DND-41 (cell line): ENCODE measurements at regions not wholly inside any gene's neighbourhood (a gene's known extent, or its start where the extent isn't known, plus 50 kb on each side); places are given as distances from the start of the nearest gene placed in this dataset.

Source experiments
- ATAC-seq: fragments of 200-7000 bp; cut with Tn5 transposase; 3 replicates; pipeline ENCODE4 v1.9.1; 2021; ENCODE audit warnings: low read depth; ENCODE audit not compliant: insufficient read depth
- DNase-seq: peaks from one replicate; pipeline ENCODE4 v3.0.0-alpha.2; 2020
- H2AFZ ChIP-seq: 2 replicates; pipeline ENCODE4 v1.6.0; 2012; ENCODE audit warnings: low read depth, low read length
- H3K27ac ChIP-seq: 2 replicates; pipeline ENCODE4 v1.5.1; 2012; ENCODE audit warnings: low read length, inconsistent platforms
- H3K27me3 ChIP-seq: fragments of 200-600 bp; sonication (generic); 2 replicates; pipeline ENCODE4 v1.6.0; 2012; ENCODE audit warnings: low read length, mild to moderate bottlenecking, inconsistent platforms; ENCODE audit not compliant: insufficient read depth, poor library complexity
- H3K36me3 ChIP-seq: 2 replicates; pipeline ENCODE4 v1.5.1; 2012; ENCODE audit warnings: low read length, inconsistent platforms; ENCODE audit not compliant: insufficient read depth
- H3K4me1 ChIP-seq: 2 replicates; pipeline ENCODE4 v1.5.1; 2012; ENCODE audit warnings: mild to moderate bottlenecking, low read length; ENCODE audit not compliant: insufficient read depth
- H3K4me2 ChIP-seq: 2 replicates; pipeline ENCODE4 v1.6.0; 2012; ENCODE audit warnings: mild to moderate bottlenecking, moderate library complexity, low read length, inconsistent platforms; ENCODE audit not compliant: insufficient read depth
- H3K4me3 ChIP-seq, 2 experiments: fragments of 200-600 bp in 1 of 2; shearing (Covaris generic) in 1 of 2; 2 replicates each; pipeline ENCODE4 v1.5.1; 2012 to 2016; ENCODE audit warnings: inconsistent platforms in 2 of 2, low read length in 2 of 2, mild to moderate bottlenecking in 2 of 2, low read depth in 1 of 2, moderate library complexity in 1 of 2
- H3K79me2 ChIP-seq: 2 replicates; pipeline ENCODE4 v1.6.0; 2012; ENCODE audit warnings: low read length, inconsistent platforms; ENCODE audit not compliant: insufficient read depth
- H3K9ac ChIP-seq: 2 replicates; pipeline ENCODE4 v1.6.0; 2012; ENCODE audit warnings: low read depth, mild to moderate bottlenecking, inconsistent platforms, low read length, moderate library complexity
- H3K9me3 ChIP-seq: 2 replicates; pipeline ENCODE4 v1.5.1; 2012; ENCODE audit warnings: low read length, moderate library complexity, mild to moderate bottlenecking, inconsistent platforms; ENCODE audit not compliant: insufficient read depth, severe bottlenecking
- H4K20me1 ChIP-seq: 2 replicates; pipeline ENCODE4 v1.6.0; 2012; ENCODE audit warnings: low read length; ENCODE audit not compliant: insufficient read depth
- EZH2 ChIP-seq: IDR thresholded peaks from 3 replicates; pipeline ENCODE4 v1.6.1; 2012; ENCODE audit warnings: borderline replicate concordance, low read depth, mild to moderate bottlenecking, moderate library complexity, low read length, inconsistent platforms; ENCODE audit not compliant: severe bottlenecking
- TF ChIP-seq, protein P1 (sequence below): IDR thresholded peaks from 2 replicates; pipeline ENCODE4 v1.5.1; 2012; ENCODE audit warnings: borderline replicate concordance, low read length, moderate library complexity, mild to moderate bottlenecking; ENCODE audit not compliant: poor library complexity, severe bottlenecking; ENCODE audit errors: extremely low read depth

GRCh38 chr17:77332034-77332971, 191.5 kb downstream of the SEC14L1 start:
- Histone ChIP-seq H3K4me1 (peaks cover 30% of the 10 kb centered on the region), H3K4me2 (peak overlapping the region; percentile 88), H3K79me2 (no peaks in the 10 kb centered on the region), H3K4me3 (peak overlapping the region in 1 of 2 experiments; percentile 52; a peak in 2 of 4 replicates), H3K9me3 (no peaks in the 10 kb centered on the region), H3K27ac (peak overlapping the region; percentile 86), H3K27me3 (no peaks in the 10 kb centered on the region), H3K36me3 (no peaks in the 10 kb centered on the region), H3K9ac (peak overlapping the region; percentile 55), H2AFZ (no peak overlapping the region), H4K20me1 (no peaks in the 10 kb centered on the region; the same call in 1 of the 2 replicates)
- ATAC-seq, result peak; percentile 52
- peak; percentile 64 for DNase-seq
- TF ChIP-seq, protein P1, sequence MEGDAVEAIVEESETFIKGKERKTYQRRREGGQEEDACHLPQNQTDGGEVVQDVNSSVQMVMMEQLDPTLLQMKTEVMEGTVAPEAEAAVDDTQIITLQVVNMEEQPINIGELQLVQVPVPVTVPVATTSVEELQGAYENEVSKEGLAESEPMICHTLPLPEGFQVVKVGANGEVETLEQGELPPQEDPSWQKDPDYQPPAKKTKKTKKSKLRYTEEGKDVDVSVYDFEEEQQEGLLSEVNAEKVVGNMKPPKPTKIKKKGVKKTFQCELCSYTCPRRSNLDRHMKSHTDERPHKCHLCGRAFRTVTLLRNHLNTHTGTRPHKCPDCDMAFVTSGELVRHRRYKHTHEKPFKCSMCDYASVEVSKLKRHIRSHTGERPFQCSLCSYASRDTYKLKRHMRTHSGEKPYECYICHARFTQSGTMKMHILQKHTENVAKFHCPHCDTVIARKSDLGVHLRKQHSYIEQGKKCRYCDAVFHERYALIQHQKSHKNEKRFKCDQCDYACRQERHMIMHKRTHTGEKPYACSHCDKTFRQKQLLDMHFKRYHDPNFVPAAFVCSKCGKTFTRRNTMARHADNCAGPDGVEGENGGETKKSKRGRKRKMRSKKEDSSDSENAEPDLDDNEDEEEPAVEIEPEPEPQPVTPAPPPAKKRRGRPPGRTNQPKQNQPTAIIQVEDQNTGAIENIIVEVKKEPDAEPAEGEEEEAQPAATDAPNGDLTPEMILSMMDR, result no peak

- Histone ChIP-seq H3K36me3 (no peaks in the 10 kb centered on the region), H3K27ac (peak overlapping the region; percentile 86), H3K27me3 (no peaks in the 10 kb centered on the region), H2AFZ (no peak overlapping the region), H4K20me1 (no peaks in the 10 kb centered on the region; the same call in 1 of the 2 replicates), H3K79me2 (no peaks in the 10 kb centered on the region), H3K4me3 (no peak overlapping the region), H3K4me1 (peaks cover 30% of the 10 kb centered on the region), H3K9me3 (no peaks in the 10 kb centered on the region), H3K4me2 (peak overlapping the region; percentile 88; the same call in 1 of the 2 replicates), H3K9ac (peak overlapping the region; percentile 18; the same call in 1 of the 2 replicates)
- TF ChIP-seq EZH2, result no peak
- TF ChIP-seq, protein P1, result no peak
- ATAC-seq (no peak), DNase-seq (no peak)
Measured at GRCh38 chr17:77332981-77333685, 192.4 kb downstream of the SEC14L1 start.

DNA sequence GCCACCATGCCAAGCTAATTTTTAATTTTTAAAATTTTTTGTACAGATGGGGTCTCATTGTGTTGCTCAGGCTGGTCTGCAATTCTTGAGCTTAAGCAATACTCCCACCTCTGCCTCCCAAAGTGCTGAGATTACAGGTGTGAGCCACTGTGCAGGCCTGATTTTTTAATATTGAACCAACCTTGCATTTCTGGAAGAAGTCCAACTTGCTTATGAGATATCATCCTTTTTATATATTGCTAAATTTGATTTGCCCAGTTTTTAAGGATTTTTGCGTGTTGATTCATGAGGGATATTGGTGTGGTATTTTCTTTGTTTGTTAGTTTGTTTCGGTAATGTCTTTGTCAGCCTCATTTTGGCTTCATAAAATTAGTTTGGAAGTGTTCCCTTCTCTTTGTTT, 196.4 kb downstream of the SEC14L1 start:
- ATAC-seq (no peak), DNase-seq (no peak)
- no peak overlapping the region for H3K27ac ChIP-seq
- TF ChIP-seq, protein P1, result no peak
- no peak for TF ChIP-seq EZH2
- H3K9me3 ChIP-seq, result no peaks in the 10 kb centered on the region
- H3K4me3 ChIP-seq, result no peak overlapping the region
- no peak overlapping the region for H3K4me2 ChIP-seq
- H3K27me3 ChIP-seq, result no peaks in the 10 kb centered on the region
- no peak overlapping the region for H3K9ac ChIP-seq
- no peaks in the 10 kb centered on the region for H3K79me2 ChIP-seq
- H4K20me1 ChIP-seq, result no peaks in the 10 kb centered on the region
- H3K36me3 ChIP-seq, result no peaks in the 10 kb centered on the region
- H3K4me1 ChIP-seq, result peaks cover 33% of the 10 kb centered on the region
- H2AFZ ChIP-seq, result no peak overlapping the region
